Smooth muscle cell (in vitro differentiated cells): ENCODE measurements at regions not wholly inside any gene's neighbourhood (a gene's known extent, or its start where the extent isn't known, plus 50 kb on each side); places are given as distances from the start of the nearest gene placed in this dataset.

ENCODE experiments used
- DNase-seq: peaks from one replicate; lab custom pipeline; 2025; ENCODE audit not compliant: unreplicated experiment; lab: John Stamatoyannopoulos, UW
- H2AFZ ChIP-seq: fragments of 200-600 bp; sonication (generic); 2 replicates; pipeline ENCODE4 v1.6.0; 2016; ENCODE audit warnings: antibody characterized with exemption, low read depth, mild to moderate bottlenecking
- H3F3A ChIP-seq: fragments of 200-600 bp; sonication (generic); 2 replicates; pipeline ENCODE4 v1.6.0; 2017; ENCODE audit warnings: antibody characterized with exemption, low read depth
- H3K27ac ChIP-seq: fragments of 200-600 bp; sonication (generic); 2 replicates; pipeline ENCODE4 v1.5.1; 2016; ENCODE audit warnings: low read depth, mild to moderate bottlenecking
- H3K27me3 ChIP-seq: fragments of 200-600 bp; sonication (generic); 2 replicates; pipeline ENCODE4 v1.6.1; 2016; ENCODE audit warnings: low read depth, mild to moderate bottlenecking
- H3K36me3 ChIP-seq: fragments of 200-600 bp; sonication (generic); 2 replicates; pipeline ENCODE4 v1.5.1; 2016; ENCODE audit warnings: low read depth
- H3K4me1 ChIP-seq: fragments of 200-600 bp; sonication (generic); 2 replicates; pipeline ENCODE4 v1.5.1; 2016; ENCODE audit warnings: low read depth
- H3K4me2 ChIP-seq: fragments of 200-600 bp; sonication (generic); 2 replicates; pipeline ENCODE4 v1.6.0; 2016; ENCODE audit warnings: mild to moderate bottlenecking
- H3K4me3 ChIP-seq: fragments of 200-600 bp; sonication (generic); 2 replicates; pipeline ENCODE4 v1.5.1; 2016; ENCODE audit warnings: mild to moderate bottlenecking
- H3K79me2 ChIP-seq: fragments of 200-600 bp; sonication (generic); 2 replicates; pipeline ENCODE4 v1.6.0; 2016; ENCODE audit warnings: low read depth, mild to moderate bottlenecking
- H3K9ac ChIP-seq: fragments of 200-600 bp; sonication (generic); 2 replicates; pipeline ENCODE4 v1.6.0; 2016; ENCODE audit warnings: low read depth
- H3K9me3 ChIP-seq: fragments of 200-600 bp; sonication (generic); replicated peaks from 2 replicates; pipeline ENCODE4 v1.5.1; 2016; ENCODE audit warnings: low read depth
- H4K20me1 ChIP-seq: fragments of 200-600 bp; sonication (generic); 2 replicates; pipeline ENCODE4 v1.6.0; 2016; ENCODE audit warnings: low read depth
- WGBS: methylation state at CpG from one replicate; pipeline ENCODE4 v1.1.7; 2016; ENCODE audit warnings: low lambda C conversion rate; 5-methylcytosine and 5-hydroxymethylcytosine counted together
- TF ChIP-seq, protein P1 (sequence below): fragments of 200-600 bp; sonication (generic); IDR thresholded peaks from 2 replicates; pipeline ENCODE4 v1.5.1; 2017; ENCODE audit warnings: borderline replicate concordance, mild to moderate bottlenecking, antibody characterized with exemption; ENCODE audit not compliant: insufficient read depth, poor library complexity, severe bottlenecking

GRCh38 chr7:153017223-153017622 is 257.7 kb downstream of the ACTR3B start:
- Histone ChIP-seq H3K4me3 (no peak overlapping the region), H3F3A (no peaks in the 10 kb centered on the region), H3K4me1 (no peaks in the 10 kb centered on the region), H3K27ac (no peak overlapping the region), H4K20me1 (no peaks in the 10 kb centered on the region), H3K79me2 (no peaks in the 10 kb centered on the region), H3K36me3 (no peaks in the 10 kb centered on the region), H2AFZ (no peak overlapping the region), H3K9ac (no peak overlapping the region), H3K4me2 (no peak overlapping the region), H3K27me3 (no peaks in the 10 kb centered on the region), H3K9me3 (no peaks in the 10 kb centered on the region)
- 81% methylated on average over 14 of the region's 14 CpGs for WGBS
- no peak for DNase-seq
- TF ChIP-seq, protein P1, sequence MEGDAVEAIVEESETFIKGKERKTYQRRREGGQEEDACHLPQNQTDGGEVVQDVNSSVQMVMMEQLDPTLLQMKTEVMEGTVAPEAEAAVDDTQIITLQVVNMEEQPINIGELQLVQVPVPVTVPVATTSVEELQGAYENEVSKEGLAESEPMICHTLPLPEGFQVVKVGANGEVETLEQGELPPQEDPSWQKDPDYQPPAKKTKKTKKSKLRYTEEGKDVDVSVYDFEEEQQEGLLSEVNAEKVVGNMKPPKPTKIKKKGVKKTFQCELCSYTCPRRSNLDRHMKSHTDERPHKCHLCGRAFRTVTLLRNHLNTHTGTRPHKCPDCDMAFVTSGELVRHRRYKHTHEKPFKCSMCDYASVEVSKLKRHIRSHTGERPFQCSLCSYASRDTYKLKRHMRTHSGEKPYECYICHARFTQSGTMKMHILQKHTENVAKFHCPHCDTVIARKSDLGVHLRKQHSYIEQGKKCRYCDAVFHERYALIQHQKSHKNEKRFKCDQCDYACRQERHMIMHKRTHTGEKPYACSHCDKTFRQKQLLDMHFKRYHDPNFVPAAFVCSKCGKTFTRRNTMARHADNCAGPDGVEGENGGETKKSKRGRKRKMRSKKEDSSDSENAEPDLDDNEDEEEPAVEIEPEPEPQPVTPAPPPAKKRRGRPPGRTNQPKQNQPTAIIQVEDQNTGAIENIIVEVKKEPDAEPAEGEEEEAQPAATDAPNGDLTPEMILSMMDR, result no peak

- no peak overlapping the region for H3K4me2 ChIP-seq
- peaks cover 3% of the 10 kb centered on the region for H3K4me1 ChIP-seq
- H3K4me3 ChIP-seq, result no peak overlapping the region
Observed at GRCh38 chr7:153021542-153021941, 262.0 kb downstream of the ACTR3B start.

GRCh38 chr7:153022475-153023193 is 263.1 kb downstream of the ACTR3B start:
- Histone ChIP-seq H3K79me2 (no peaks in the 10 kb centered on the region), H3K27me3 (no peaks in the 10 kb centered on the region), H3K4me1 (peaks cover 3% of the 10 kb centered on the region), H3K4me3 (no peak overlapping the region), H3K9me3 (no peaks in the 10 kb centered on the region), H3K36me3 (no peaks in the 10 kb centered on the region), H3K27ac (no peak overlapping the region), H3K9ac (no peak overlapping the region), H3K4me2 (no peak overlapping the region), H3F3A (no peaks in the 10 kb centered on the region), H4K20me1 (no peaks in the 10 kb centered on the region), H2AFZ (no peak overlapping the region)
- TF ChIP-seq, protein P1, result no peak
- no peak for DNase-seq
- WGBS, result 63% methylated on average over 12 of the region's 12 CpGs

More at GRCh38 chr7:153021542-153021941, 262.0 kb downstream of the ACTR3B start:
- Histone ChIP-seq H3F3A (no peaks in the 10 kb centered on the region), H3K36me3 (no peaks in the 10 kb centered on the region), H3K79me2 (no peaks in the 10 kb centered on the region), H4K20me1 (no peaks in the 10 kb centered on the region), H3K27ac (no peak overlapping the region), H3K9me3 (no peaks in the 10 kb centered on the region), H3K9ac (no peak overlapping the region), H3K27me3 (no peaks in the 10 kb centered on the region), H2AFZ (no peak overlapping the region)
- 87% methylated on average over 6 of the region's 6 CpGs for WGBS
- TF ChIP-seq, protein P1, result no peak
- DNase-seq, result no peak

GRCh38 chr7:153023194-153023592 is 263.6 kb downstream of the ACTR3B start:
- no peaks in the 10 kb centered on the region for H3K36me3 ChIP-seq
- TF ChIP-seq, protein P1, result no peak
- H4K20me1 ChIP-seq, result no peaks in the 10 kb centered on the region
- DNase-seq, result no peak
- no peaks in the 10 kb centered on the region for H3K9me3 ChIP-seq
- no peaks in the 10 kb centered on the region for H3K79me2 ChIP-seq
- H3K4me1 ChIP-seq, result peaks cover 3% of the 10 kb centered on the region
- no peak overlapping the region for H3K9ac ChIP-seq
- no peak overlapping the region for H3K4me2 ChIP-seq
- no peak overlapping the region for H3K27ac ChIP-seq
- no peaks in the 10 kb centered on the region for H3F3A ChIP-seq
- no peak overlapping the region for H3K4me3 ChIP-seq
- no peak overlapping the region for H2AFZ ChIP-seq
- WGBS, result 90% methylated on average over 7 of the region's 7 CpGs
- no peaks in the 10 kb centered on the region for H3K27me3 ChIP-seq
